ENCODE measurements at regions not wholly inside any gene's neighbourhood (a gene's known extent, or its start where the extent isn't known, plus 50 kb on each side); places are given as distances from the start of the nearest gene placed in this dataset.

DNA sequence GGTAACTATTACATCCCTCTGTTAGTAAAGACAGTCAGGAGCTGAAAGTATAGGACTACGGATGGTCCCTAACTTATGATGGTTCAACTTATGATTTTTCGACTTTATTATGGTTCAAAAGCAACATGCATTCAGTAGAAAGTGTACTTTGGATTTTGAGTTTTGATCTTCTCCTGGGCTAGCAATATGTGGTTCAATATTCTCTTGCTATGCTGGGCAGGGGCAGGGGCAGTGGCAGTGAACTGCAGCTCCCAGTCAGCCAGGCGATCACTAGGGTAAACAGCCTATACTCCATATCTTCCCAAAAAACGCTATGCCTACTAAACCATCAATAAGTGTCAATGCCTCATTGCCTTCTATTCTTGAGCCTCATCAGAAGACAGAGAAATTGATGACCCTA lies 292.7 kb downstream of the EMP1 start:
- ATAC-seq = no peak
- no peak for DNase-seq (ENCODE audit: low spot score)
- intact Hi-C loops (cut with DNase I) = no loop called here

DNA sequence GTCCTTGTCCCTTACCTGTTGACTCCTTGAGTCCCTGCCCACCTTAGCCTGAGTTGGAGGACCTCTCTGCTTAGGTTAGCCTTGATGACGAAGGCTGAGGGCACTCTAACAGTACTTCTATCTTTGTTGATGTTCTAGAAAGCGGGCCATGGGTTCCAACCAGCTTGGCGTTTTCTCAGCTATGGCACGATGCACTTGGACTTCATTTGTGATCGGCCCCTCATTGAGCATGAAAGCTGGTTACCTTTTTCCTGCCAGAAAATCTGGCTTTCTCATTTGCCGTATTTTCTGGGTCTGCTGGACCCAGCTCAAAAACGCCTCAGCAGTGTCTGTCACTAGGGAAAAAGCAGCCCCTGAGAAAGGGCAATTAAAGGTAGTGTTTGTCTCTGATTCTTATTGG lies 290.8 kb downstream of the EMP1 start:
- intact Hi-C loops (cut with DNase I) = no loop called here
- DNase-seq (ENCODE audit: low spot score) (no peak), ATAC-seq (no peak)

GRCh38 chr12:13486794-13487193 lies 290.3 kb downstream of the EMP1 start:
- ATAC-seq (no peak), DNase-seq (ENCODE audit: low spot score) (no peak)
- intact Hi-C loops (cut with DNase I) = no loop called here

DNA sequence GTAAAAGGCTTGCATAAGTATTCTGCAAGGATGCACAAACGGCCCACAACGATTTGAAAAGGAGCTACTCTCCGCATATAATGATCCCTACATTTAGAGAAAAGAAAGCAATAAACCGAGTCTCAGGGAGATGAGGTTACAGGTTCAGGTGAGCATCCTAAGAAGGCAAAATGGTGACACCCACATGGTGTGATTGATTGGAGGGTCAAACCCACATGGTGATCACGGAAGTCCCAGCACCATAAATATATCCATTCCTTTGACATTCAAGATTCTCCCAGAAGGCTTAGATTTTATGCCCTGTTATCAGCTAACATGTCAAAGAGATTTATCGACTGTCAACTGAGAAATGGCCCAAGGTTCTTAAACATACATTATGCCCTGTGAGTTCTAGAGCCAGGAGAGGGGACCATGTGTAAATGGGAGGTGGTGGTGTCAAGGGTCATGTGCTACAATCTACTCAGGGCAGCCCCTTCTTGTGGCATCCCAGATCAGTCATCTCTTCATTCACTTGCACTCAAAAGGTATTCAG lies 282.2 kb downstream of the EMP1 start:
- intact Hi-C loops (cut with DNase I) = no loop called here
- no peak for DNase-seq (ENCODE audit: low spot score)
- no peak for ATAC-seq

- DNase-seq (ENCODE audit: low spot score) (no peak), ATAC-seq (no peak)
- intact Hi-C loops (cut with DNase I) = no loop called here
Observed at GRCh38 chr12:13474381-13474780, 277.9 kb downstream of the EMP1 start.

DNA sequence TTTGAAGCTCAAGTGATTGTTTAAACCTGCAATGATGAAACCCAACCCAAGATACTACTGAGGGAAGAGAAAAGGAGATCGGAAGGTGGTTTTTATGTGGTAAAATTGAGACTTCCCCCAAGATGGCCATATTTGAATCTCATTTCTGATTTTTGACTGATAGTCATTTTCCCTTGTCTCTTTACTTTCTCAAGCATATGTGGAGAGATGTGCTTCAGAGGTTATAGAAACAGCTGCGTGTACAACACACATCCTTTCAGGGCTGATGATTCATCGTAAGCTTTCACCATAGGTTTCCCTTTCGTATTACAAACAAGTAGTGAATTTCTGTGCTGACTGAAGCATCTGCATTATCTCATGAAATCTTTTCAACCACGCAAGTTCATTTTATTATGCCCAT lies 276.2 kb downstream of the EMP1 start:
- DNase-seq (ENCODE audit: low spot score) = no peak
- intact Hi-C loops (cut with DNase I) = no loop called here
- ATAC-seq = no peak

GRCh38 chr12:13471471-13471870 lies 274.9 kb downstream of the EMP1 start:
- intact Hi-C loops (cut with DNase I) = no loop called here
- DNase-seq (ENCODE audit: low spot score) = no peak
- no peak for ATAC-seq

DNA sequence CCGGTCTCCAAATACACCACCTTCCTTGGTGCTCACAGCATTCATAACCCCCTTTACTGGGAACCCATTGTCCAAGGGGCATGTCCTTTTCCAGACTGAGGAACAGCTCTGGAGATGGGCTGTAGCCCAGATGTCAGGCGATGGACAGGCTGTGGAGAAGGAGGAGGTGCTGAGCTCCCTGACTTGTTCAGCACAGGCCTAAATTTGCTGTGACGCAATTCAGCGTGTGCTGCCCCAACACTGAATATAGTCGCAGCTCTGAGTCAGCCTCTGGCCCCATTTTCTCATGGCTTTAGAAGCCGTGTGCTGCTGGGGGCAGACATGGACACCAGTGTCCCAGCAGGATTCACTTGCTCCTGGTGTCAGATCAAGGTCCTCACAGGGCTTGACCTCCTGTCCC lies 269.1 kb downstream of the EMP1 start:
- intact Hi-C loops (cut with DNase I) = no loop called here
- DNase-seq (ENCODE audit: low spot score) (no peak), ATAC-seq (peak; percentile 93)

DNA sequence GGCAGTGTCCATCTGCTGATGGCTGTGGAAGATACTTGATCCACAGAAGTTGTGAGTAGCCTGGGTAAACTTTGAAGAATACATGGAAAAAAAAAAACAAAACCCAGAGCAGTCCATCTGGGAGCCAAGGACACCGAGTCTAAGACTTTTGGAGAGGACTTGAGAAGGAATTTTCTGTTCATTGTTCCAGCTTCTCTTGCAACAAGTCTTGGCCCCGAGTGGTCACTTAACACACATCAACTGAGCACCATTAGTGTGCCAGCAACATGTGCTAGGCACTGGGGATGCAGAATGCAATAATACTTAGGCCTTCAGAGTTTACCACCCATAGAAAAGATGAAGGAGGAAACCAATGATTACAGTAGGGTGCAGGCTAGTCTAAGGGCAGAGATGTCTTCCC lies 266.7 kb downstream of the EMP1 start:
- intact Hi-C loops (cut with DNase I) = no loop called here
- DNase-seq (ENCODE audit: low spot score) = no peak
- peak; percentile 52 for ATAC-seq

GRCh38 chr12:13462450-13462849 lies 265.9 kb downstream of the EMP1 start:
- ATAC-seq (no peak), DNase-seq (ENCODE audit: low spot score) (no peak)
- intact Hi-C loops (cut with DNase I) = no loop called here

GRCh38 chr12:13455778-13456144 lies 259.2 kb downstream of the EMP1 start:
- no peak for DNase-seq (ENCODE audit: low spot score)
- no peak for ATAC-seq
- intact Hi-C loops (cut with DNase I) = no loop called here

GRCh38 chr12:13454991-13455777 lies 258.7 kb downstream of the EMP1 start:
- intact Hi-C loops (cut with DNase I) = no loop called here
- DNase-seq (ENCODE audit: low spot score) = no peak
- no peak for ATAC-seq

GRCh38 chr12:13452955-13453570 lies 256.5 kb downstream of the EMP1 start:
- intact Hi-C loops (cut with DNase I) = no loop called here
- no peak for DNase-seq (ENCODE audit: low spot score)
- no peak for ATAC-seq

- DNase-seq (ENCODE audit: low spot score) (no peak), ATAC-seq (no peak)
- intact Hi-C loops (cut with DNase I) = no loop called here
Observed at GRCh38 chr12:13451776-13452175, 255.2 kb downstream of the EMP1 start.

DNA sequence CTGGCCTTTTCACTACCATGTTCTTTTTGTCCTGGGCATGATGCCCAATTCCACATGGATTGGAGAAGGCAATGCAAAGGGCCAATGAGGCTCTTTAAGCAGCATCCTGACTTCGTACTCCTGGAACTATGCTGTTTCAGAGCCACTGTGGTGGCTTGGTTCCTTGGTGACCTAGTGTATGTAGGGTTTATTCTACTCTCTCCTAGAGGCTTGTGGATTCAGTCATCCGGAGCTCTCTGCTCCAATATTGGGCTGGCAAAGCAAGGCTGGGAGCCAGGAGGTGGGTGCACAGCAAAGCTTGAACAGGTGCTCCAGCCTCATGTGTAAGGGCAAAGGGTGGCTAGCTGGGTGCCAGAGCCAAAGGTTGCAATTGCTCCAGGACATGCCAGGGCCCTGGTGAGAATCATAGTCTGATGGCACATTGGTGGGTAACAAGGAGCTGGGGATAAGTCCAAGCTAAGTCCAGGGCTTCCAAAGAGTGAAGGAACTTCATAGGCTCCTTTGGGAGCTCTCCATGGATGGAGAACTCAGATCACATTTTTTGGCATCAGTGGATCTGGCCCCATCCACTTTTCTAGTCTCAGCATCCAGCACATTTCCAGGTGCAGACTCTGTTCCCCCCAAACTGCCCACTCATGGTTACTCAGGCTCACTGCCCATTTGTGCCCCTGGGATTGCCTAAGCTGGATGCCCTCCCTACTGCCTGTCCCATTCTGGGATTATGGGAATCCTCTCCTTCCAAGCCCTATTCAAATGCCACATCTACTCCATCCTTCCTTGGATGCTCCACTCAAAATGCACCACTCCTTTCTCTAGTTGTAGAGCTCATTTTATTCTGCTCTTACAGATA lies 253.9 kb downstream of the EMP1 start:
- intact Hi-C loops (cut with DNase I) = no loop called here
- no peak for ATAC-seq
- no peak for DNase-seq (ENCODE audit: low spot score)

DNA sequence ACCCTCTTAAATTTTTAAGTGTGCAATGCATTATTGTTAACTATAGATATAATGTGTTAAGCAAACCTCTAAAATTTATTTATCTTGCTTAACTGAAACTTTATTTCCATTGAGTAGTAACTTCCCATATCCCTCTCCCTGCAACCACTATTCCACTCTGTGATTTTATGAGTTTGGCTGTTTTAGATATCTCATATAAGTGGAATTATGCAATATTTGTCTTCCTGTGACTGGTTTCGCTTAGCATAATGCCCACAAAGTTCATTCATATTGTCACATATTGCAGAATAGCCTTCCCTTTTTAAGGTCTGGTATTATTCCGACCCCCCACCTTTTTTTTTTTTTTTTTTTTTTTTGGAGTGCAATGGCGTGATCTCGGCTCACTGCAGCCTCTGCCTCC lies 247.6 kb downstream of the EMP1 start:
- DNase-seq (ENCODE audit: low spot score) = no peak
- no peak for ATAC-seq
- intact Hi-C loops (cut with DNase I) = no loop called here

GRCh38 chr12:13443498-13443897 lies 247.0 kb downstream of the EMP1 start:
- ATAC-seq (peak; percentile 77), DNase-seq (ENCODE audit: low spot score) (no peak)
- intact Hi-C loops (cut with DNase I) = no loop called here

GRCh38 chr12:13443028-13443427 lies 246.5 kb downstream of the EMP1 start:
- no peak for ATAC-seq
- no peak for DNase-seq (ENCODE audit: low spot score)
- intact Hi-C loops (cut with DNase I) = no loop called here

DNA sequence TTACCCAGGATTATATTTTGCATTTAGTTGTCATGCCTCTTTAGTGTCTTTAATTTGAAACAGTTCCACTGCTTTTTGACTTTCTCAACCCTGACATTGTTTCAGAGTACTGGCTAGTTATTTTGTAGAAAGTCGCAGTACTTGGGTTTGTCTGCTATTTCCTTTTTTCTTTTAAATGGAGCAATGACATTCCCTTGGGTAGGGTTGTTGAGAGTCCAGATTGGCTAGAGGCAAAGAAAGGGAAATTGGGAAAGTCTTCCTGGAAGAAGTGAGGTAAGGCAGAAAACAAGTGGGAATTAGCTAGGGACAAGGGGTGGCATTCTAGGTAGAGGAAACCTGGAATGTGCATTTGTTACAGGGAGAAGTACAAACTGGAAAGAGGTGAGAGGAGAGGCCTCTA lies 245.9 kb downstream of the EMP1 start:
- no peak for DNase-seq (ENCODE audit: low spot score)
- ATAC-seq = peak; percentile 91
- intact Hi-C loops (cut with DNase I) = no loop called here

GRCh38 chr12:13440844-13441243 lies 244.3 kb downstream of the EMP1 start:
- ATAC-seq = no peak

More at GRCh38 chr12:13440844-13441243, 244.3 kb downstream of the EMP1 start:
- intact Hi-C loops (cut with DNase I) = no loop called here
- no peak for DNase-seq (ENCODE audit: low spot score)
